OCI-LY3 (cell line): ENCODE measurements at regions not wholly inside any gene's neighbourhood (a gene's known extent, or its start where the extent isn't known, plus 50 kb on each side); places are given as distances from the start of the nearest gene placed in this dataset.

ENCODE experiments used
- EZH2phosphoT487 ChIP-seq: fragments of 200-600 bp; shearing (Covaris generic); IDR thresholded peaks from 2 replicates; pipeline ENCODE4 v1.6.1; 2018; ENCODE audit warnings: antibody characterized with exemption, mixed run types, low read depth
- TF ChIP-seq, protein P1 (sequence below): fragments of 200-600, 300-600 bp; sonication (generic); IDR thresholded peaks from 2 replicates; pipeline ENCODE4 v1.5.1; 2014; ENCODE audit warnings: antibody characterized with exemption, low read length, low read depth

GRCh38 chr3:159280386-159281191, 478.7 kb downstream of the MFSD1 start:
- TF ChIP-seq, protein P1, sequence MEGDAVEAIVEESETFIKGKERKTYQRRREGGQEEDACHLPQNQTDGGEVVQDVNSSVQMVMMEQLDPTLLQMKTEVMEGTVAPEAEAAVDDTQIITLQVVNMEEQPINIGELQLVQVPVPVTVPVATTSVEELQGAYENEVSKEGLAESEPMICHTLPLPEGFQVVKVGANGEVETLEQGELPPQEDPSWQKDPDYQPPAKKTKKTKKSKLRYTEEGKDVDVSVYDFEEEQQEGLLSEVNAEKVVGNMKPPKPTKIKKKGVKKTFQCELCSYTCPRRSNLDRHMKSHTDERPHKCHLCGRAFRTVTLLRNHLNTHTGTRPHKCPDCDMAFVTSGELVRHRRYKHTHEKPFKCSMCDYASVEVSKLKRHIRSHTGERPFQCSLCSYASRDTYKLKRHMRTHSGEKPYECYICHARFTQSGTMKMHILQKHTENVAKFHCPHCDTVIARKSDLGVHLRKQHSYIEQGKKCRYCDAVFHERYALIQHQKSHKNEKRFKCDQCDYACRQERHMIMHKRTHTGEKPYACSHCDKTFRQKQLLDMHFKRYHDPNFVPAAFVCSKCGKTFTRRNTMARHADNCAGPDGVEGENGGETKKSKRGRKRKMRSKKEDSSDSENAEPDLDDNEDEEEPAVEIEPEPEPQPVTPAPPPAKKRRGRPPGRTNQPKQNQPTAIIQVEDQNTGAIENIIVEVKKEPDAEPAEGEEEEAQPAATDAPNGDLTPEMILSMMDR = no peak
- TF ChIP-seq EZH2phosphoT487 = no peak
